ENCODE measurements at regions not wholly inside any gene's neighbourhood (a gene's known extent, or its start where the extent isn't known, plus 50 kb on each side); places are given as distances from the start of the nearest gene placed in this dataset.

- Histone ChIP-seq H3T11ph (ENCODE audit: low read length) (no peak overlapping the region), H2BK120ac (ENCODE audit: low read depth, low read length, poor library complexity, severe bottlenecking) (no peak overlapping the region), H2AK5ac (ENCODE audit: insufficient read length, low read length) (no peak overlapping the region), H3K14ac (ENCODE audit: insufficient read depth, low read length) (no peak overlapping the region), H3K27ac (ENCODE audit: insufficient read length, low read depth, low read length) (no peak overlapping the region), H4K5ac (ENCODE audit: insufficient read length, low read depth, low read length) (no peak overlapping the region), H3K23me2 (ENCODE audit: insufficient read length, low read depth, low read length, poor library complexity, severe bottlenecking) (no peaks in the 10 kb centered on the region), H3K4ac (ENCODE audit: low read depth, low read length) (no peak overlapping the region), H4K8ac (replicated peaks; ENCODE audit: insufficient read length, low read depth, low read length) (no peak overlapping the region), H3K9ac (ENCODE audit: extremely low read depth, insufficient read length, low read length) (no peak overlapping the region), H3K18ac (ENCODE audit: insufficient read length, low read depth, low read length) (no peak overlapping the region), H2BK15ac (ENCODE audit: low read depth, low read length) (no peak overlapping the region), H2BK12ac (ENCODE audit: insufficient read length, low read depth, low read length) (no peak overlapping the region), H3K79me2 (ENCODE audit: insufficient read depth, low read length) (no peaks in the 10 kb centered on the region), H3K56ac (ENCODE audit: insufficient read length, low read depth, low read length) (no peak overlapping the region), H2BK20ac (ENCODE audit: low read depth, low read length, poor library complexity, severe bottlenecking) (no peak overlapping the region), H2BK5ac (ENCODE audit: insufficient read length, low read length) (no peak overlapping the region), H3K23ac (ENCODE audit: insufficient read length, low read depth, low read length) (no peak overlapping the region), H2AFZ (ENCODE audit: low read length) (no peak overlapping the region), H3K9me3 (ENCODE audit: control insufficient read depth, low read depth, low read length) (no peaks in the 10 kb centered on the region), H3K79me1 (ENCODE audit: insufficient read depth, low read depth, low read length, poor library complexity, severe bottlenecking) (no peaks in the 10 kb centered on the region), H4K20me1 (ENCODE audit: control insufficient read depth, insufficient read depth, insufficient read length) (no peaks in the 10 kb centered on the region), H3K27me3 (ENCODE audit: insufficient read depth, low read length) (no peaks in the 10 kb centered on the region), H3K4me2 (ENCODE audit: insufficient read depth, insufficient read length, low read length) (no peak overlapping the region), H3K4me1 (ENCODE audit: insufficient read depth, low read length) (no peaks in the 10 kb centered on the region), H4K91ac (ENCODE audit: insufficient read length, low read depth, low read length) (no peak overlapping the region)
- peak; percentile 41; the same call in 2 of the 3 replicates for TF ChIP-seq CTCF (conservative IDR thresholded peaks at IDR 0.05)
- no peaks in the 10 kb centered on the region for H3K27me3 Mint-ChIP-seq (ENCODE audit: low read depth)
- H3K9me3 Mint-ChIP-seq, result no peaks in the 10 kb centered on the region
- no CpG with 5 or more reads among the region's 3 CpGs for WGBS (ENCODE audit: extremely low coverage, insufficient read length, low lambda C conversion rate)
- no peak overlapping the region for H3K27ac Mint-ChIP-seq
- no peaks in the 10 kb centered on the region for H3K4me1 Mint-ChIP-seq
- no peaks in the 10 kb centered on the region for H3K36me3 Mint-ChIP-seq (ENCODE audit: insufficient read depth in 1 of 3, low read depth in 3 of 3)
- DNase-seq, result no peak
- H3K4me3 Mint-ChIP-seq, result no peak overlapping the region
Measured at GRCh38 chr3:22908989-22909507, 294.1 kb upstream of the UBE2E2 start.
